ENCODE measurements at regions not wholly inside any gene's neighbourhood (a gene's known extent, or its start where the extent isn't known, plus 50 kb on each side); places are given as distances from the start of the nearest gene placed in this dataset.
A peak's percentile ranks its signal among the peaks of the same experiment; 100 is the strongest.

DNA sequence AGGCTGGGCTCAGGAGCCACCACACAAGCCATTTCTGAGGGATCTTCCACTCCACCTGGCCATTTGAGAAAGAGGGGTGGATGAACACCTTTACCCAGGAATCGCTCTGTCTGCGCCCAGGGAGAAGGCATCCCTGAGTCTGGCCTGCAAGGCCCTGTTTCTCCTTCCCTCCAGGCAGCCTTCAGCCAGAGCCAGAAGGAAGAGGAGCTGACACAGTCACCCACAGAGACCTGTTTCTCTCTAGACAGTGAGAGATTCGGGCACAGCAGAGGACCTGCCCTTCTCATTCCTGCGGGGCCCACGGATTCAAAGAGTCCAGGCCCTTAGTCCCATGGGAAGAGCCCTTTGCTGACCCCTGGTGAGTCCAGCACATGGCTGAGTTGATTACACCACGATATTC is 127.5 kb upstream of the TNS3 start:
- 93 to 97% (median 95%) methylated on average over 6 of the region's 6 CpGs for WGBS, 4 donors
- DNase-seq (no peak), ATAC-seq (peak in 1 of 4 donors; percentile 20)
- H3K4me3 ChIP-seq: no peak overlapping the region
- H3K27me3 ChIP-seq: no peaks in the 10 kb centered on the region
- H3K9me3 ChIP-seq: no peaks in the 10 kb centered on the region
- H3K4me1 ChIP-seq: peaks cover 0 to 5% (median 0%) of the 10 kb centered on the region in 12 donors
- no peak overlapping the region for H3K27ac ChIP-seq
- intact Hi-C loops (cut with DNase I): no loop called here
- no peaks in the 10 kb centered on the region for H3K36me3 ChIP-seq
- no peak for TF ChIP-seq POLR2A (IDR thresholded peaks at IDR 0.05)
- TF ChIP-seq, protein P1, sequence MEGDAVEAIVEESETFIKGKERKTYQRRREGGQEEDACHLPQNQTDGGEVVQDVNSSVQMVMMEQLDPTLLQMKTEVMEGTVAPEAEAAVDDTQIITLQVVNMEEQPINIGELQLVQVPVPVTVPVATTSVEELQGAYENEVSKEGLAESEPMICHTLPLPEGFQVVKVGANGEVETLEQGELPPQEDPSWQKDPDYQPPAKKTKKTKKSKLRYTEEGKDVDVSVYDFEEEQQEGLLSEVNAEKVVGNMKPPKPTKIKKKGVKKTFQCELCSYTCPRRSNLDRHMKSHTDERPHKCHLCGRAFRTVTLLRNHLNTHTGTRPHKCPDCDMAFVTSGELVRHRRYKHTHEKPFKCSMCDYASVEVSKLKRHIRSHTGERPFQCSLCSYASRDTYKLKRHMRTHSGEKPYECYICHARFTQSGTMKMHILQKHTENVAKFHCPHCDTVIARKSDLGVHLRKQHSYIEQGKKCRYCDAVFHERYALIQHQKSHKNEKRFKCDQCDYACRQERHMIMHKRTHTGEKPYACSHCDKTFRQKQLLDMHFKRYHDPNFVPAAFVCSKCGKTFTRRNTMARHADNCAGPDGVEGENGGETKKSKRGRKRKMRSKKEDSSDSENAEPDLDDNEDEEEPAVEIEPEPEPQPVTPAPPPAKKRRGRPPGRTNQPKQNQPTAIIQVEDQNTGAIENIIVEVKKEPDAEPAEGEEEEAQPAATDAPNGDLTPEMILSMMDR (IDR thresholded peaks at IDR 0.05): no peak

DNA sequence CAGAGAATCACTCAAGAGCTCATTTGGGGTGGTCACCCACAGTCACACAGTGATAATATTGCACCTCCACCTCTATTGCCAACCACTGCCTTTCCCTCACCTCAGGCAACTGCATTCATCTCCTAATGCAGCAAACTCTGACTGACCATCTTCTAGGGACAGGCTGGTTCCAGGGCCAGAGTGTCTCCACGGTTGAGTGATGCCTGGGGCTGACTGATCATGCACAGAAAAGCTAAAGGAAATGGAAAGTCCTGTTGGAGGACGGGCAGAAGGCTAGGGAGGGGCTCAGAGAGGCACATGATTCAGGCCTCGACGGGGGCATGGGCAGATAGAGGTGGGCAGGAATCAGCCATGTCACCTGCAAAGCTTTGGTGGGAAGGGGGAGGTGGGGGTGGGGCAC is 127.1 kb upstream of the TNS3 start:
- no peak for DNase-seq

DNA sequence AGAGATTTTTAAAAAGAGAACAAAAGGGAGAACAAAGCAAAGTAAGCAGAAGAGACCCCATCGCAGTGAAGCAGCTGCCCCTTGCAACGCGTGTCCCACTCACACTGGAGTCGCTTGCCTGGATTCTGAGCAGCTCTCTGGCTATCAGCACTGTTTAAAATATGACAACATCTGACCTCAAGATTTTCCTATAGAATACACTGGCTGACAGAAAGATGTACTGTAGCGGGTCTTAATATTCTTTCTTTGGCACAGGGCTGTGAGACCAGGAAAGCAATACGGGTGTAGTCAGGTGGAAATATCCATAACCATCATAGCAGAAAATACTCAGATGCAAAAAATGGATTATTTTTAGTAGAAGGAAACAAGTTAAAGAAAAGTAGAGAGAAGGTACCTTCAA is 125.7 kb upstream of the TNS3 start:
- TF ChIP-seq, protein P1 (IDR thresholded peaks at IDR 0.05): no peak
- no peak for TF ChIP-seq POLR2A (IDR thresholded peaks at IDR 0.05)
- no peaks in the 10 kb centered on the region for H3K9me3 ChIP-seq
- H3K27me3 ChIP-seq: no peaks in the 10 kb centered on the region
- no peaks in the 10 kb centered on the region for H3K36me3 ChIP-seq
- ATAC-seq (no peak), DNase-seq (no peak)
- intact Hi-C loops (cut with DNase I): no loop called here
- H3K4me3 ChIP-seq: no peak overlapping the region
- 88 to 99% (median 98%) methylated on average over 6 of the region's 6 CpGs for WGBS, 4 donors
- peaks cover 0 to 5% (median 0%) of the 10 kb centered on the region in 12 donors for H3K4me1 ChIP-seq
- no peak overlapping the region for H3K27ac ChIP-seq

More for the DNA sequence above, 127.1 kb upstream of the TNS3 start:
- intact Hi-C loops (cut with DNase I): no loop called here
- Histone ChIP-seq H3K36me3 (no peaks in the 10 kb centered on the region), H3K9me3 (no peaks in the 10 kb centered on the region), H3K4me3 (no peak overlapping the region), H3K27me3 (no peaks in the 10 kb centered on the region), H3K27ac (no peak overlapping the region), H3K4me1 (peaks cover 0 to 5% (median 0%) of the 10 kb centered on the region in 12 donors)
- TF ChIP-seq, protein P1 (IDR thresholded peaks at IDR 0.05): no peak
- TF ChIP-seq POLR2A (IDR thresholded peaks at IDR 0.05): no peak
- ATAC-seq: no peak
- WGBS, 4 donors: 84 to 90% (median 87%) methylated on average over 4 of the region's 4 CpGs

DNA sequence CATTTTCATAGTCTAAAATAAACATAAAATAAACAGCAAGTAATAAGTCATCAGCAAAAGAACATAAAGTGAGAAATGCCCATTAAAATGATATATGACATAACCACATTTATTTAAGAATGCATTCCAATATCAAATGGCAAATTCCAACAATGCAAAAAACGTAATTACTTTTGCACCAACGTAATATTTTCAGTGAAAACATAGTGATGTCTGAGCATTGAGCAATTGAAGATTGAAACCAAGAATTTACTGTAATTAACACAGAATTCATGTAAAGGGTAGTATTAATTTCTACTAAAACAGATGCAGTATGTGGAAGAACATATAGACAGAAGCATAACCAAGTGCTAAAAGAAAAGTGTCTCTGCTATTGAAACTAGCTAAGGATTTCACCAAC is 123.0 kb upstream of the TNS3 start:
- intact Hi-C loops (cut with DNase I): no loop called here
- H3K36me3 ChIP-seq: no peaks in the 10 kb centered on the region
- no peaks in the 10 kb centered on the region for H3K9me3 ChIP-seq
- ATAC-seq (no peak), DNase-seq (no peak)
- no peak overlapping the region for H3K4me3 ChIP-seq
- 87 to 93% (median 90%) methylated on average over 2 of the region's 2 CpGs for WGBS, 4 donors
- no peaks in the 10 kb centered on the region for H3K27me3 ChIP-seq
- no peak for TF ChIP-seq POLR2A (IDR thresholded peaks at IDR 0.05)
- TF ChIP-seq, protein P1 (IDR thresholded peaks at IDR 0.05): no peak
- H3K27ac ChIP-seq: no peak overlapping the region
- no peaks in the 10 kb centered on the region for H3K4me1 ChIP-seq
